Activated naive CD8-positive, alpha-beta T cell treated with anti-CD3 and anti-CD28 coated beads, Interleukin-2, amount 10 ng/mL, durations not matched to agents 7 days and 5 days (primary cell): ENCODE measurements at regions not wholly inside any gene's neighbourhood (a gene's known extent, or its start where the extent isn't known, plus 50 kb on each side); places are given as distances from the start of the nearest gene placed in this dataset.

Source experiments
- ATAC-seq: fragments of 150-1000 bp; cut with Tn5 transposase; one replicate; pipeline ENCODE4 v1.10.0; 2021; ENCODE audit warnings: low read depth, moderate library complexity
- POLR2A ChIA-PET: fragments of 350-600 bp; sonication (Branson Sonifier 250); formaldehyde crosslinking; loops from one replicate; lab custom pipeline; 2021; ENCODE audit warnings: antibody characterized with exemption; lab: Charles Lee
- DNase-seq: peaks from one replicate; pipeline ENCODE4 v3.0.0; 2021
- H3K27ac Mint-ChIP-seq: one replicate; pipeline ENCODE4 v1.8.0; 2022; ENCODE audit warnings: mild to moderate bottlenecking, mixed read lengths
- H3K27me3 Mint-ChIP-seq: one replicate; pipeline ENCODE4 v1.8.0; 2022; ENCODE audit warnings: mild to moderate bottlenecking, moderate library complexity, mixed read lengths
- H3K36me3 Mint-ChIP-seq: one replicate; pipeline ENCODE4 v1.8.0; 2021; ENCODE audit warnings: mild to moderate bottlenecking, mixed read lengths
- H3K4me1 Mint-ChIP-seq: one replicate; pipeline ENCODE4 v1.8.0; 2021; ENCODE audit warnings: mixed read lengths
- H3K4me3 Mint-ChIP-seq: one replicate; pipeline ENCODE4 v1.8.0; 2022; ENCODE audit warnings: mild to moderate bottlenecking, moderate library complexity, mixed read lengths
- H3K9me3 Mint-ChIP-seq: one replicate; pipeline ENCODE4 v1.8.0; 2021; ENCODE audit warnings: mixed read lengths

- ATAC-seq: no peak
- no peak for DNase-seq
- no peak overlapping the region for H3K4me3 Mint-ChIP-seq
- no peaks in the 10 kb centered on the region for H3K36me3 Mint-ChIP-seq
- H3K4me1 Mint-ChIP-seq: no peaks in the 10 kb centered on the region
- no peak overlapping the region for H3K27ac Mint-ChIP-seq
- no peaks in the 10 kb centered on the region for H3K27me3 Mint-ChIP-seq
- H3K9me3 Mint-ChIP-seq: peaks cover 7% of the 10 kb centered on the region
- POLR2A ChIA-PET: no interaction called here
Observed at GRCh38 chr12:30110958-30111586, 327.3 kb upstream of the TMTC1 start.

- POLR2A ChIA-PET: no interaction called here
- DNase-seq (no peak), ATAC-seq (no peak)
- H3K9me3 Mint-ChIP-seq: peaks cover 7% of the 10 kb centered on the region
- no peak overlapping the region for H3K27ac Mint-ChIP-seq
- no peaks in the 10 kb centered on the region for H3K36me3 Mint-ChIP-seq
- H3K4me1 Mint-ChIP-seq: no peaks in the 10 kb centered on the region
- no peak overlapping the region for H3K4me3 Mint-ChIP-seq
- no peaks in the 10 kb centered on the region for H3K27me3 Mint-ChIP-seq
Observed at GRCh38 chr12:30110498-30110897, 326.8 kb upstream of the TMTC1 start.

GRCh38 chr12:30108666-30109065 is 324.9 kb upstream of the TMTC1 start:
- no peak for DNase-seq
- Mint-ChIP-seq H3K4me3 (no peak overlapping the region), H3K4me1 (no peaks in the 10 kb centered on the region), H3K36me3 (no peaks in the 10 kb centered on the region), H3K27me3 (no peaks in the 10 kb centered on the region), H3K27ac (no peak overlapping the region), H3K9me3 (peaks cover 7% of the 10 kb centered on the region)
- POLR2A ChIA-PET: no interaction called here
- no peak for ATAC-seq

GRCh38 chr12:30106204-30106965 is 322.6 kb upstream of the TMTC1 start:
- no peak for DNase-seq
- peaks cover 6% of the 10 kb centered on the region for H3K9me3 Mint-ChIP-seq
- POLR2A ChIA-PET: no interaction called here
- ATAC-seq: no peak
- no peak overlapping the region for H3K27ac Mint-ChIP-seq
- no peaks in the 10 kb centered on the region for H3K36me3 Mint-ChIP-seq
- no peaks in the 10 kb centered on the region for H3K27me3 Mint-ChIP-seq
- H3K4me1 Mint-ChIP-seq: no peaks in the 10 kb centered on the region
- H3K4me3 Mint-ChIP-seq: no peak overlapping the region

DNA sequence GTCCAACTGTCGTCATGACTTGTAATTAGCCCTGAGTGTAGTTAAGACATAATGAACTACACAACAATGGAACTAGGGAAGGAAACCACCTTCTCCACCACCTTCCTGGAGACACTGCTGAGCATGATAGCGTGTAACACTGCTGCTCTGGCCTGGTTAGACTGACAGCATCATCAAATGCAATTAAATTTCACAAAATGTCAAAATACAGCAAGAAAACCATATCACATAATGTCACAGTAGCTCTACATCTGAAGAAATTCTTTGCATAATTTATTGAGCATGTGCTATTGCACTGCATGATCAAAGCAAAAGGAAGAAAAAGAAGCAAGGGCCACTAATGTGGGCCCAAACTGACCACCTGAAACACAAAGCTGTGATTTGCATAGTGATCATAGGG is 321.8 kb upstream of the TMTC1 start:
- no peak overlapping the region for H3K27ac Mint-ChIP-seq
- POLR2A ChIA-PET: no interaction called here

GRCh38 chr12:30104971-30105370 is 321.2 kb upstream of the TMTC1 start:
- POLR2A ChIA-PET: no interaction called here
- Mint-ChIP-seq H3K4me1 (no peaks in the 10 kb centered on the region), H3K36me3 (no peaks in the 10 kb centered on the region), H3K27ac (no peak overlapping the region), H3K4me3 (no peak overlapping the region), H3K9me3 (peaks cover 4% of the 10 kb centered on the region), H3K27me3 (no peaks in the 10 kb centered on the region)
- ATAC-seq: no peak
- no peak for DNase-seq

More for the DNA sequence above, 321.8 kb upstream of the TMTC1 start:
- H3K36me3 Mint-ChIP-seq: no peaks in the 10 kb centered on the region
- ATAC-seq (no peak), DNase-seq (no peak)
- no peak overlapping the region for H3K4me3 Mint-ChIP-seq
- no peaks in the 10 kb centered on the region for H3K27me3 Mint-ChIP-seq
- peaks cover 4% of the 10 kb centered on the region for H3K9me3 Mint-ChIP-seq
- H3K4me1 Mint-ChIP-seq: no peaks in the 10 kb centered on the region

DNA sequence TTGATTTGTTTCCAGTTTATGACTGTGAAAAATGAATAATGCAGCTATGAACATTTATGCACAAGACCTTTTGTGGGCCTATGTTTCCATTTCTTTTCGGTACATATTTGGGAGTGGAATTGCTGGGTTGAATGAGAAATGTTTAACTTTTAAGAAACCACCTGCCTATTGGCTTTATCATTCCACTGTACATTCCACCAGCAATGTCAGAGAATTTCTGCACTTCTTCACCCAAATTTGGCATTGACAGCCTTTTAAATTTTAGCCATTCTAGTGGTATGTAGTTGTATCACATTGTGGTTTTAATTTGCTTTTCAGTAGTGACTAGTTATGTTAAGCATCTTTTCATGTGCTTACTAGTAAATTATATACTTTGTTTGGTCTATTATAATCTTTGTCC is 317.0 kb upstream of the TMTC1 start:
- no peaks in the 10 kb centered on the region for H3K4me1 Mint-ChIP-seq
- H3K9me3 Mint-ChIP-seq: no peaks in the 10 kb centered on the region
- H3K36me3 Mint-ChIP-seq: no peaks in the 10 kb centered on the region
- DNase-seq: no peak
- POLR2A ChIA-PET: no interaction called here
- H3K27me3 Mint-ChIP-seq: no peaks in the 10 kb centered on the region
- no peak for ATAC-seq
- H3K4me3 Mint-ChIP-seq: no peak overlapping the region
- no peak overlapping the region for H3K27ac Mint-ChIP-seq

DNA sequence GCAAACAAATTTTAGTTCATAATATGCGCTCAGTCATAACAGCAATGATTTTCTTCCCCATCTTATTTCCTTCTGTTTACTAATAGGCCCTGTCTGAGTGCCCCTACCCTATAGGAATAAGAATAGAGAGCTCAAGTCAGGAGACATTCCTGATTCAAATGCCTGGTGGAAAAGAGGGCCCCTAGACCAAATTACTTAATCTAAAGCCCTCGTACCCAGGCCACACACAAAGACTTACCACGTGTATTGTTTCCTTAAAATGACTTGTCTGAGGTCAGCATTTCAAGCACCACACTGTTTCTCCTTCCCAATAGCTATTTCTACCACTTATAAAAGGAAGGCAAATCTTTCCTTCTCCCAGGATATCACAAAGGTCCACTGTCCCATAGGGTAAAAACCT is 314.9 kb upstream of the TMTC1 start:
- POLR2A ChIA-PET: no interaction called here
- H3K36me3 Mint-ChIP-seq: no peaks in the 10 kb centered on the region
- H3K27ac Mint-ChIP-seq: no peak overlapping the region
- DNase-seq: no peak
- no peaks in the 10 kb centered on the region for H3K9me3 Mint-ChIP-seq
- ATAC-seq: no peak
- no peaks in the 10 kb centered on the region for H3K27me3 Mint-ChIP-seq
- H3K4me1 Mint-ChIP-seq: no peaks in the 10 kb centered on the region
- no peak overlapping the region for H3K4me3 Mint-ChIP-seq

DNA sequence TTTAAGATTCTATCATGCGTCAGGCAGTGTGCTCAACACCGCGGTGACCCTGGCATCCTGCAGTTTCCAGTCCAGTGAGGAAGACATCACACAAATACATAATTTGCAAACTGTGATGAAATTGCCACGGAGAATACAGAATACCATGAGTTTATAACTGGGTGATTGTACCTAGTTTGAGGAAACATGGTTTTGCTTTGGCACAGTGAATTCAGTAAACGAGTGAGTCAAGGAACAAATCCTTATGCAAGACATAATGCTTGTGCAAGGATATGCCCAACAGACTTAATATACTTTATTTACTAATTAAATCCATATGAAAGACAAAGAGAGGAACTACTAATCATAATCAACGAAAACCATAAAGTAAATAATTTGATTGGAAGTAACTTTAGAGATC is 311.8 kb upstream of the TMTC1 start:
- no peak for ATAC-seq
- no peak for DNase-seq
- H3K9me3 Mint-ChIP-seq: no peaks in the 10 kb centered on the region
- H3K27me3 Mint-ChIP-seq: no peaks in the 10 kb centered on the region
- H3K36me3 Mint-ChIP-seq: no peaks in the 10 kb centered on the region
- H3K4me3 Mint-ChIP-seq: no peak overlapping the region
- H3K27ac Mint-ChIP-seq: no peak overlapping the region
- POLR2A ChIA-PET: no interaction called here
- H3K4me1 Mint-ChIP-seq: no peaks in the 10 kb centered on the region

DNA sequence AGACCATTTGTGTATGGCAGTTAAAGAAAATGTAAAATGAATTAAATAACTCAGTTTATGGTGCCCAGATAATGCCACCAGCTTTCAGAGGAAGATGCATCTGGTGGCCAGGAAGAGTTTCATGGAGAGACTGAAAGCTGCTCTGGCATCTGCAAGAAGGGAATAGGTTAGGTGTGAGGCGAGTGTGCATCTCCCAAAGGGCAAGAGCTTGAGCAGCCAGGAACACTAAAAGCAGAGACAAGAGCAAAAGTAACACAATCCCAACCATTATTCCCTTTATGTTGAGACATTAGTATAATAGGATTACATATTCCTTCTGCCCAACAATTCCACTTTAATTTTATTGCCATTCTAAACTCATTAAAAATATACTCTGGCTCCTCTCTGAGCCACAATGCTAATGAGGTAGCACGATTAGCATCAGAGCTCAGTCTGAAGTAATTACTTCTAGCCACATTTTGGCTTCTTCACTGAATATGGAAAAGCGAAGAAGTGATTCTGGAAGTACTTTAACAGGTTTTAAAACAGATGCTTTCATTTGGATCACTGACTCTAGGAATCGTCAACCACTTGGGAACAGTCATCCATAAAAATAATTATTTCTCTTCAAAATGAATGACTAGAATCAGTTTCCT is 309.4 kb upstream of the TMTC1 start:
- no peak overlapping the region for H3K4me3 Mint-ChIP-seq
- no peaks in the 10 kb centered on the region for H3K36me3 Mint-ChIP-seq
- DNase-seq (no peak), ATAC-seq (no peak)
- no peaks in the 10 kb centered on the region for H3K9me3 Mint-ChIP-seq
- H3K4me1 Mint-ChIP-seq: no peaks in the 10 kb centered on the region
- no peaks in the 10 kb centered on the region for H3K27me3 Mint-ChIP-seq
- no peak overlapping the region for H3K27ac Mint-ChIP-seq
- POLR2A ChIA-PET: no interaction called here

GRCh38 chr12:30090258-30090657 is 306.5 kb upstream of the TMTC1 start:
- Mint-ChIP-seq H3K4me3 (no peak overlapping the region), H3K36me3 (no peaks in the 10 kb centered on the region), H3K4me1 (no peaks in the 10 kb centered on the region), H3K9me3 (no peaks in the 10 kb centered on the region), H3K27me3 (no peaks in the 10 kb centered on the region), H3K27ac (no peak overlapping the region)
- POLR2A ChIA-PET: no interaction called here
- ATAC-seq (no peak), DNase-seq (no peak)

DNA sequence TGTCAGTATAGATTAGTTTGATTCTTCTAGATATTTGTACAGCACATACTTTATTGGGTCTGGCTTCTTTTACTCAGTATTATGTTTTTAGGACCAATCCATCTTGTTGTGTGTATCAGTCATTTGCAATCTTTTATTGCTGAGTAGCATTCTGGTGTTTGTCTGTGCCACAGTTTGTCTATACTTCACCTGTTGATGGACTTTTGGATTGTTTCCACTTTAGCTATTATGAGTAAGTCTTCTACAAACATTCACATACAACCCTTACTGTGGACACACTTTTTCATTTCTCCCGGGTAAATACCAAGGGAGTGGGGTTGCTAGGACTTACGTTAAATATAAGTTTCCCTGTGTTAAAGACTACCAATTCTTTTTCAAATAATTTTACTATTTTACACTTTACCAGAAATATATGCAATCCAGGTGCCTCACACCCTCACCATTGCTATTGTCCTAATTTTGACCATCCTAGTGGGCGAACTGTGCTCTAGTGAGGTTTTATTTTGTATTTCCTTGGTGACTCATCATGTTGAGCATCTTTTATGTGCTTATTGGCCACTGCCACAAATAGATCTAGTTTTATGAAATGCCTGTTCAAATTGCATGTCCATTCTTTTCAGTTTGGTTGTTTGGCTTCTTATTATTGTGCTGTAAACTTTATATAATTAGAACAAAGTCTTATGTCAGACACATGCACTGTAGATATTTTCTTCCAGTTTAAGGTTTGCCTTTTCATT is 304.7 kb upstream of the TMTC1 start:
- no peak overlapping the region for H3K27ac Mint-ChIP-seq
- H3K9me3 Mint-ChIP-seq: no peaks in the 10 kb centered on the region
- no peaks in the 10 kb centered on the region for H3K36me3 Mint-ChIP-seq
- no peaks in the 10 kb centered on the region for H3K4me1 Mint-ChIP-seq
- no peaks in the 10 kb centered on the region for H3K27me3 Mint-ChIP-seq
- ATAC-seq (no peak), DNase-seq (no peak)
- POLR2A ChIA-PET: no interaction called here
- H3K4me3 Mint-ChIP-seq: no peak overlapping the region

GRCh38 chr12:30082381-30082780 is 298.6 kb upstream of the TMTC1 start:
- no peak overlapping the region for H3K4me3 Mint-ChIP-seq
- DNase-seq (no peak), ATAC-seq (no peak)
- H3K4me1 Mint-ChIP-seq: no peaks in the 10 kb centered on the region
- H3K27me3 Mint-ChIP-seq: no peaks in the 10 kb centered on the region
- H3K36me3 Mint-ChIP-seq: no peaks in the 10 kb centered on the region
- no peak overlapping the region for H3K27ac Mint-ChIP-seq
- H3K9me3 Mint-ChIP-seq: no peaks in the 10 kb centered on the region
- POLR2A ChIA-PET: no interaction called here
